ENCODE measurements at regions not wholly inside any gene's neighbourhood (a gene's known extent, or its start where the extent isn't known, plus 50 kb on each side); places are given as distances from the start of the nearest gene placed in this dataset.

GRCh38 chr11:122398167-122398566 lies 257.4 kb upstream of the UBASH3B start:
- TF ChIP-seq ZNF565 (CRISPR knock-in tag; conservative IDR thresholded peaks at IDR 0.05; ENCODE audit: low read depth) (no peak), OSR1 (CRISPR knock-in tag; IDR thresholded peaks at IDR 0.05) (no peak), ARNTL (CRISPR knock-in tag; IDR thresholded peaks at IDR 0.05; ENCODE audit: borderline replicate concordance, low read depth) (no peak), RARB (CRISPR knock-in tag; IDR thresholded peaks at IDR 0.05) (no peak), PATZ1 (CRISPR knock-in tag; IDR thresholded peaks at IDR 0.05; ENCODE audit: borderline replicate concordance) (no peak), ZFP30 (CRISPR knock-in tag; IDR thresholded peaks at IDR 0.05) (no peak), GLIS3 (CRISPR knock-in tag; IDR thresholded peaks at IDR 0.05) (no peak), ISL1 (CRISPR knock-in tag; IDR thresholded peaks at IDR 0.05) (no peak), ZNF70 (CRISPR knock-in tag; IDR thresholded peaks at IDR 0.05) (no peak)

Data from SK-N-SH treated with all-trans-retinoic acid at 6 μM for 48 hours (cell line).